KMS-11 (cell line): ENCODE measurements at regions not wholly inside any gene's neighbourhood (a gene's known extent, or its start where the extent isn't known, plus 50 kb on each side); places are given as distances from the start of the nearest gene placed in this dataset.

Experiments
- H2AFZ ChIP-seq: fragments of 200-600 bp; sonication (generic); 2 replicates; pipeline ENCODE4 v1.6.1; 2016; ENCODE audit warnings: antibody characterized with exemption, mixed run types, low read depth
- H3K27ac ChIP-seq: fragments of 200-600 bp; sonication (generic); 2 replicates; pipeline ENCODE4 v1.6.1; 2016; ENCODE audit warnings: mild to moderate bottlenecking, mixed run types
- H3K27me3 ChIP-seq: fragments of 200-600 bp; sonication (generic); 2 replicates; pipeline ENCODE4 v1.6.1; 2017; ENCODE audit warnings: mild to moderate bottlenecking, low read depth, mixed run types, moderate library complexity; ENCODE audit not compliant: insufficient read depth
- H3K36me3 ChIP-seq: fragments of 200-600 bp; sonication (generic); 2 replicates; pipeline ENCODE4 v1.6.1; 2017; ENCODE audit warnings: mild to moderate bottlenecking, mixed run types; ENCODE audit not compliant: insufficient read depth
- H3K4me1 ChIP-seq: fragments of 200-600 bp; sonication (generic); 2 replicates; pipeline ENCODE4 v1.6.1; 2016; ENCODE audit warnings: mild to moderate bottlenecking, low read depth, mixed run types; ENCODE audit not compliant: poor library complexity, severe bottlenecking
- H3K4me2 ChIP-seq: fragments of 200-600 bp; sonication (generic); 2 replicates; pipeline ENCODE4 v1.7.0; 2016; ENCODE audit warnings: mild to moderate bottlenecking, mixed run types
- H3K4me3 ChIP-seq: fragments of 200-600 bp; sonication (generic); IDR thresholded peaks from 2 replicates; pipeline ENCODE4 v1.6.1; 2017; ENCODE audit warnings: low read depth, low read length, mixed read lengths; ENCODE audit not compliant: insufficient read depth
- H3K79me2 ChIP-seq: fragments of 200-600 bp; sonication (generic); 2 replicates; pipeline ENCODE4 v1.6.1; 2016; ENCODE audit warnings: low read depth, mixed run types; ENCODE audit not compliant: insufficient read depth
- H3K9ac ChIP-seq: fragments of 200-600 bp; sonication (generic); 2 replicates; pipeline ENCODE4 v1.6.1; 2016; ENCODE audit warnings: mild to moderate bottlenecking, mixed run types
- H4K20me1 ChIP-seq: fragments of 200-600 bp; sonication (generic); 2 replicates; pipeline ENCODE4 v1.6.1; 2016; ENCODE audit warnings: mild to moderate bottlenecking, mixed run types; ENCODE audit not compliant: insufficient read depth
- CTCF ChIP-seq: fragments of 200-600 bp; sonication (generic); conservative IDR thresholded peaks from 2 replicates; pipeline ENCODE4 v1.6.1; 2017; ENCODE audit warnings: low read depth, mild to moderate bottlenecking, antibody characterized with exemption, low read length, moderate library complexity, mixed read lengths

GRCh38 chr21:35481005-35481404 lies 431.9 kb upstream of the RUNX1 start:
- TF ChIP-seq CTCF = no peak
- H3K4me3 ChIP-seq = no peak overlapping the region
- no peaks in the 10 kb centered on the region for H3K36me3 ChIP-seq
- H3K79me2 ChIP-seq = no peaks in the 10 kb centered on the region
- no peaks in the 10 kb centered on the region for H3K4me1 ChIP-seq
- no peak overlapping the region for H3K4me2 ChIP-seq
- H3K27me3 ChIP-seq = no peaks in the 10 kb centered on the region
- no peak overlapping the region for H2AFZ ChIP-seq
- H3K9ac ChIP-seq = no peak overlapping the region
- no peak overlapping the region for H3K27ac ChIP-seq
- no peaks in the 10 kb centered on the region for H4K20me1 ChIP-seq

GRCh38 chr21:35479529-35479928 lies 430.4 kb upstream of the RUNX1 start:
- Histone ChIP-seq H3K27me3 (no peaks in the 10 kb centered on the region), H3K4me3 (no peak overlapping the region), H3K4me2 (no peak overlapping the region), H3K4me1 (no peaks in the 10 kb centered on the region), H3K36me3 (no peaks in the 10 kb centered on the region), H3K79me2 (no peaks in the 10 kb centered on the region), H3K27ac (no peak overlapping the region), H3K9ac (no peak overlapping the region), H2AFZ (no peak overlapping the region), H4K20me1 (no peaks in the 10 kb centered on the region)
- TF ChIP-seq CTCF = no peak

GRCh38 chr21:35479065-35479448 lies 430.0 kb upstream of the RUNX1 start:
- no peaks in the 10 kb centered on the region for H4K20me1 ChIP-seq
- H3K4me1 ChIP-seq = no peaks in the 10 kb centered on the region
- H3K27ac ChIP-seq = no peak overlapping the region
- no peaks in the 10 kb centered on the region for H3K27me3 ChIP-seq
- no peak overlapping the region for H3K9ac ChIP-seq
- no peaks in the 10 kb centered on the region for H3K36me3 ChIP-seq
- H3K4me3 ChIP-seq = no peak overlapping the region
- H3K4me2 ChIP-seq = no peak overlapping the region
- no peak overlapping the region for H2AFZ ChIP-seq
- no peaks in the 10 kb centered on the region for H3K79me2 ChIP-seq
- no peak for TF ChIP-seq CTCF

GRCh38 chr21:35478161-35479064 lies 429.3 kb upstream of the RUNX1 start:
- Histone ChIP-seq H3K4me3 (no peak overlapping the region), H3K4me2 (no peak overlapping the region)

More at GRCh38 chr21:35478161-35479064, 429.3 kb upstream of the RUNX1 start:
- no peak overlapping the region for H3K9ac ChIP-seq
- no peaks in the 10 kb centered on the region for H3K36me3 ChIP-seq
- no peak overlapping the region for H3K27ac ChIP-seq
- no peaks in the 10 kb centered on the region for H4K20me1 ChIP-seq
- TF ChIP-seq CTCF = no peak
- no peaks in the 10 kb centered on the region for H3K27me3 ChIP-seq
- no peaks in the 10 kb centered on the region for H3K4me1 ChIP-seq
- H3K79me2 ChIP-seq = no peaks in the 10 kb centered on the region
- no peak overlapping the region for H2AFZ ChIP-seq
